IMR-90 (cell line): ENCODE measurements at regions not wholly inside any gene's neighbourhood (a gene's known extent, or its start where the extent isn't known, plus 50 kb on each side); places are given as distances from the start of the nearest gene placed in this dataset.

ENCODE experiments used
- ATAC-seq: fragments of 200-7000 bp; cut with Tn5 transposase; 2 replicates; pipeline ENCODE4 v1.9.1; 2020; ENCODE audit warnings: low read depth, mild to moderate bottlenecking, moderate library complexity
- BruUV-seq: library from RNA; stranded (reverse); fragments of 400-500 nt; replicated peaks from 2 replicates; lab custom pipeline; 2021; lab: Mats Ljungman, UMichigan
- CTCF ChIA-PET: fragments of 300-600 bp; formaldehyde crosslinking; extraction: SDS; loops from one replicate; lab custom pipeline; 2021; ENCODE audit warnings: antibody characterized with exemption; lab: Yijun Ruan, JAX
- POLR2A ChIA-PET: fragments of 300-600 bp; sonication (Branson Sonifier 250); formaldehyde crosslinking; loops from one replicate; lab custom pipeline; 2022; ENCODE audit warnings: antibody characterized with exemption; ENCODE audit not compliant: unreplicated experiment; lab: Charles Lee
- DNase-seq: peaks from one replicate; pipeline ENCODE4 v3.0.0; 2013
- H2AFZ ChIP-seq: replicated peaks from 2 replicates; pipeline ENCODE3; 2013; ENCODE audit warnings: low read length, mild to moderate bottlenecking; ENCODE audit not compliant: poor library complexity
- H2AK5ac ChIP-seq: 2 replicates; pipeline ENCODE4 v1.6.1; 2013; ENCODE audit warnings: low read depth, low read length, inconsistent platforms
- H2AK9ac ChIP-seq: replicated peaks from 2 replicates; pipeline ENCODE3; 2013; ENCODE audit warnings: mild to moderate bottlenecking, low read depth, low read length, moderate library complexity; ENCODE audit not compliant: poor library complexity
- H2BK120ac ChIP-seq: 2 replicates; pipeline ENCODE4 v1.6.1; 2013; ENCODE audit warnings: low read depth, low read length, inconsistent platforms
- H2BK15ac ChIP-seq: 3 replicates; pipeline ENCODE4 v1.6.1; 2013; ENCODE audit warnings: low read depth, low read length, inconsistent platforms
- H2BK20ac ChIP-seq: 2 replicates; pipeline ENCODE4 v1.6.1; 2013; ENCODE audit warnings: low read depth, mild to moderate bottlenecking, inconsistent platforms, low read length, moderate library complexity
- H2BK5ac ChIP-seq: 2 replicates; pipeline ENCODE4 v1.6.1; 2013; ENCODE audit warnings: mild to moderate bottlenecking, low read depth, low read length, inconsistent platforms; ENCODE audit not compliant: poor library complexity, severe bottlenecking
- H3K14ac ChIP-seq: replicated peaks from 2 replicates; pipeline ENCODE4 v1.6.1; 2013; ENCODE audit warnings: low read depth, low read length, inconsistent platforms
- H3K18ac ChIP-seq: 2 replicates; pipeline ENCODE4 v1.6.1; 2013; ENCODE audit warnings: low read depth, low read length, control low read depth
- H3K23ac ChIP-seq: 2 replicates; pipeline ENCODE4 v1.6.1; 2013; ENCODE audit warnings: low read depth, low read length, inconsistent platforms
- H3K27ac ChIP-seq: 2 replicates; pipeline ENCODE4 v1.5.1; 2013; ENCODE audit warnings: mild to moderate bottlenecking, control low read depth, low read length; ENCODE audit not compliant: insufficient read depth
- H3K27me3 ChIP-seq: 2 replicates; pipeline ENCODE4 v1.6.1; 2013; ENCODE audit warnings: low read length; ENCODE audit not compliant: control insufficient read depth, insufficient read depth
- H3K36me3 ChIP-seq: 2 replicates; pipeline ENCODE4 v1.6.1; 2013; ENCODE audit warnings: low read length, mixed read lengths; ENCODE audit not compliant: control insufficient read depth, insufficient read depth
- H3K4ac ChIP-seq: 2 replicates; pipeline ENCODE4 v1.6.1; 2013; ENCODE audit warnings: low read depth, low read length, inconsistent platforms
- H3K4me1 ChIP-seq: 2 replicates; pipeline ENCODE4 v1.6.1; 2013; ENCODE audit warnings: low read length, mixed read lengths; ENCODE audit not compliant: control insufficient read depth, insufficient read depth
- H3K4me2 ChIP-seq: 2 replicates; pipeline ENCODE4 v1.6.1; 2013; ENCODE audit warnings: low read depth, mild to moderate bottlenecking, control low read depth, low read length, moderate library complexity
- H3K4me3 ChIP-seq: 2 replicates; pipeline ENCODE4 v1.5.1; 2013; ENCODE audit warnings: low read depth, mild to moderate bottlenecking, control low read depth, low read length, moderate library complexity; ENCODE audit not compliant: insufficient read depth
- H3K56ac ChIP-seq: 2 replicates; pipeline ENCODE4 v1.6.1; 2013; ENCODE audit warnings: low read length, inconsistent platforms; ENCODE audit not compliant: insufficient read depth; ENCODE audit errors: extremely low read depth
- H3K79me1 ChIP-seq, 2 experiments: 2 replicates each; pipeline ENCODE4 v1.6.1; 2013; ENCODE audit warnings: low read length in 2 of 2, inconsistent platforms in 1 of 2, low read depth in 1 of 2
- H3K9ac ChIP-seq: 2 replicates; pipeline ENCODE4 v1.6.1; 2013; ENCODE audit warnings: low read depth, low read length, control low read depth
- H3K9me1 ChIP-seq: 2 replicates; pipeline ENCODE4 v1.6.1; 2013; ENCODE audit warnings: low read length, inconsistent platforms; ENCODE audit not compliant: insufficient read depth
- H3K9me3 ChIP-seq: 2 replicates; pipeline ENCODE4 v1.6.1; 2013; ENCODE audit warnings: low read length; ENCODE audit not compliant: control insufficient read depth, insufficient read depth
- H4K20me1 ChIP-seq: 2 replicates; pipeline ENCODE4 v1.6.1; 2013; ENCODE audit warnings: low read length, inconsistent platforms; ENCODE audit not compliant: insufficient read depth
- H4K5ac ChIP-seq: 2 replicates; pipeline ENCODE4 v1.6.1; 2013; ENCODE audit warnings: mild to moderate bottlenecking, low read depth, low read length, control low read depth
- H4K8ac ChIP-seq, 2 experiments: 2 replicates each; pipeline ENCODE4 v1.6.1; 2013; ENCODE audit warnings: low read depth in 2 of 2, low read length in 2 of 2, control low read depth in 1 of 2, inconsistent platforms in 1 of 2
- H4K91ac ChIP-seq: 2 replicates; pipeline ENCODE4 v1.6.1; 2013; ENCODE audit warnings: low read depth, low read length, inconsistent platforms; ENCODE audit not compliant: insufficient read depth
- BHLHE40 ChIP-seq: fragments of 150-350 bp; IDR thresholded peaks from 2 replicates; pipeline ENCODE4 v1.6.1; 2016; ENCODE audit warnings: mild to moderate bottlenecking, low read depth, low read length
- CTCF ChIP-seq: conservative IDR thresholded peaks from 2 replicates; pipeline ENCODE4 v1.5.1; 2012; ENCODE audit warnings: mild to moderate bottlenecking, low read depth, low read length, improper control_type of control experiment
- FOS ChIP-seq: fragments of 150-350 bp; IDR thresholded peaks from 2 replicates; pipeline ENCODE4 v1.6.1; 2016; ENCODE audit warnings: low read depth, low read length
- POLR2A ChIP-seq: IDR thresholded peaks from 2 replicates; pipeline ENCODE4 v1.6.1; 2012; ENCODE audit warnings: mild to moderate bottlenecking, low read depth, low read length
- WGBS, 2 experiments: methylation state at CpG; one replicate each; pipeline versions ENCODE4 v1.1.5 to v1.1.7; 2013; ENCODE audit warnings: missing lambda C conversion rate in 2 of 2; ENCODE audit not compliant: insufficient read length in 1 of 2; ENCODE audit errors: extremely low coverage in 2 of 2; 5-methylcytosine and 5-hydroxymethylcytosine counted together
- dilution Hi-C: fragments of 300-500 bp; cut with HindIII; formaldehyde crosslinking; loops from one replicate; pipeline ENCODE4 v1.14.3; 2018; ENCODE audit warnings: low sequenced_read_pairs; ENCODE audit not compliant: unreplicated experiment
- in situ Hi-C: fragments of 300-500 bp; cut with MboI; formaldehyde crosslinking; loops from 3 replicates; pipeline ENCODE4 v1.14.3; 2019; ENCODE audit warnings: low sequenced_read_pairs, inconsistent platforms, mixed read lengths
- intact Hi-C: fragments of 100-400 bp; cut with micrococcal nuclease; formaldehyde crosslinking; loops from 2 replicates; pipeline ENCODE4 v1.10.0; 2022

GRCh38 chr1:73106931-73107330 lies 824.6 kb upstream of the NEGR1 start:
- Histone ChIP-seq H2AK5ac (no peak overlapping the region), H3K23ac (no peak overlapping the region), H3K9me3 (peaks cover 13% of the 10 kb centered on the region), H3K9me1 (no peaks in the 10 kb centered on the region), H3K36me3 (no peaks in the 10 kb centered on the region), H4K20me1 (no peaks in the 10 kb centered on the region), H3K9ac (no peak overlapping the region), H3K27me3 (no peaks in the 10 kb centered on the region), H3K27ac (no peak overlapping the region), H3K4ac (no peak overlapping the region), H3K56ac (no peak overlapping the region), H3K14ac (no peak overlapping the region), H4K8ac (no peak overlapping the region), H2BK120ac (no peak overlapping the region), H2BK5ac (no peak overlapping the region), H3K4me1 (no peaks in the 10 kb centered on the region), H2AK9ac (no peak overlapping the region), H3K18ac (no peak overlapping the region), H2BK15ac (no peak overlapping the region), H4K5ac (no peak overlapping the region), H4K91ac (no peak overlapping the region), H2BK20ac (no peak overlapping the region), H3K79me1 (no peaks in the 10 kb centered on the region), H3K4me3 (no peak overlapping the region), H2AFZ (no peak overlapping the region), H3K4me2 (no peak overlapping the region)
- in situ Hi-C loops (no loop called here), intact Hi-C loops (no loop called here), dilution Hi-C loops (no loop called here)
- ChIA-PET POLR2A (no interaction called here), CTCF (no interaction called here)
- no TSS peak for BruUV-seq
- no CpG with 5 or more reads among the region's 2 CpGs for WGBS, 2 experiments
- no peak for DNase-seq
- TF ChIP-seq POLR2A (no peak), CTCF (no peak), BHLHE40 (no peak), FOS (no peak)
- no peak for ATAC-seq
